ENCODE measurements at regions not wholly inside any gene's neighbourhood (a gene's known extent, or its start where the extent isn't known, plus 50 kb on each side); places are given as distances from the start of the nearest gene placed in this dataset.

DNA sequence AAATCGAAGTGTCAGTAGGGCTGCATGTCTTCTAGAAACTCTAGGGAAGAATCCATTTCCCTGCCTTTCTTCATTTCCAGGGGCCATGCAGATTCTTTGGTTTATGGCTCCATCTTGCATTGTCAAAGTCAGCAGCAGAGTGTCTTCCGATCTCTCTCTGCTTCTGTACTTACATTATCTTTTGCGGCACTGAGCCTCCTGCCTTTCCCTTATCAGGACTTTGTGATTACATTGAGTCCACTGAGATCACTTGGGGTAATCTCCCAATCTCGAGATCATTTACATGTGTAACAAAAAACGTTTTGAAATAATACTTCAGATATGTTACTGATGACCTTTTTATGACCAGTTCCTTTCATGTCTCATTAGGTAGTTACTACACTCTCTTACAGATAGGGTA lies 695.9 kb downstream of the NSUN3 start:
- Mint-ChIP-seq H3K36me3 (ENCODE audit: low read depth) (no peaks in the 10 kb centered on the region), H3K4me1 (no peaks in the 10 kb centered on the region), H3K9me3 (peaks cover 2% of the 10 kb centered on the region), H3K4me3 (no peak overlapping the region), H3K27me3 (ENCODE audit: low read depth) (no peaks in the 10 kb centered on the region), H3K27ac (no peak overlapping the region)
- TF ChIP-seq, protein P1, sequence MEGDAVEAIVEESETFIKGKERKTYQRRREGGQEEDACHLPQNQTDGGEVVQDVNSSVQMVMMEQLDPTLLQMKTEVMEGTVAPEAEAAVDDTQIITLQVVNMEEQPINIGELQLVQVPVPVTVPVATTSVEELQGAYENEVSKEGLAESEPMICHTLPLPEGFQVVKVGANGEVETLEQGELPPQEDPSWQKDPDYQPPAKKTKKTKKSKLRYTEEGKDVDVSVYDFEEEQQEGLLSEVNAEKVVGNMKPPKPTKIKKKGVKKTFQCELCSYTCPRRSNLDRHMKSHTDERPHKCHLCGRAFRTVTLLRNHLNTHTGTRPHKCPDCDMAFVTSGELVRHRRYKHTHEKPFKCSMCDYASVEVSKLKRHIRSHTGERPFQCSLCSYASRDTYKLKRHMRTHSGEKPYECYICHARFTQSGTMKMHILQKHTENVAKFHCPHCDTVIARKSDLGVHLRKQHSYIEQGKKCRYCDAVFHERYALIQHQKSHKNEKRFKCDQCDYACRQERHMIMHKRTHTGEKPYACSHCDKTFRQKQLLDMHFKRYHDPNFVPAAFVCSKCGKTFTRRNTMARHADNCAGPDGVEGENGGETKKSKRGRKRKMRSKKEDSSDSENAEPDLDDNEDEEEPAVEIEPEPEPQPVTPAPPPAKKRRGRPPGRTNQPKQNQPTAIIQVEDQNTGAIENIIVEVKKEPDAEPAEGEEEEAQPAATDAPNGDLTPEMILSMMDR (IDR thresholded peaks at IDR 0.05; ENCODE audit: unreplicated experiment in 3 of 3), result no peak

DNA sequence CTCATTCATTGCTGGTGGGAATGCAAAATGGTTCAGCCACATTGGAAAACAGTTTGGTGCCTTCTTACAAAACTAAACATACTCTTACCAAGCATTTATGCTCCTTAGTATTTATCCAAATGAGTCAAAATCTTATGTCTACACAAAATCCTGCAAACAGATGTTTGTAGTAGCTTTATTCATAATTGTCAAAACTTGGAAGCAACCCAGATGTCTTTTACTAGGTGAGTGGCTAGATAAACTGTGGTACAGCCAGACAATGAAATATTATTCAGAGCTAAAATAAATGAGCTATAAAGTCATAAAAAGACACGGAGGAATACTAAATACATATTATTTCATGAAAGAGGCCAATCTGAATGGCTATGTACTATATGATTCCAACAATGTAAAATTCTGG lies 709.5 kb downstream of the NSUN3 start:
- H3K27me3 Mint-ChIP-seq (ENCODE audit: low read depth), result no peaks in the 10 kb centered on the region
- H3K9me3 Mint-ChIP-seq, result no peaks in the 10 kb centered on the region
- H3K4me1 Mint-ChIP-seq, result no peaks in the 10 kb centered on the region
- TF ChIP-seq, protein P1 (IDR thresholded peaks at IDR 0.05; ENCODE audit: unreplicated experiment in 3 of 3), result no peak
- no peak overlapping the region for H3K4me3 Mint-ChIP-seq
- no peaks in the 10 kb centered on the region for H3K36me3 Mint-ChIP-seq (ENCODE audit: low read depth)
- H3K27ac Mint-ChIP-seq, result no peak overlapping the region

DNA sequence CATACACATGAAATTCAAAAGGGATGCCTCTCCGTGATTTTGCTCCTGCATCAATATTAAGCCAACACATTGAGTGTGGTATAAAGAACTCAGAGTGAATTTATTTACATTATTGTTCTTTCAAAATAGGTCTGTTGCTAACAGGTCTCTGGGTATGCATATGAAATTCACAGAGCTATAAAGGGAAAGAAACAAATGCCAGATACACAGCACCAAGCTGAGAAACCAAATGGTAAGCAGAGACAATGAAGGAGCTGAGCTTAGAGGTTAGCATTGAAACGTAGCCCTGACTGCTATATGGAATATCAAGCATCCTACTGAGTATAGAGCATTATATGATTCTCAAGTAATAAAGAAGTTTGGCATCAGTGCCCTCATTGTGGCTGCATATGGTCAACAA lies 712.9 kb downstream of the NSUN3 start:
- no peaks in the 10 kb centered on the region for H3K27me3 Mint-ChIP-seq (ENCODE audit: low read depth)
- TF ChIP-seq, protein P1 (IDR thresholded peaks at IDR 0.05; ENCODE audit: unreplicated experiment in 3 of 3), result no peak
- no peak overlapping the region for H3K4me3 Mint-ChIP-seq
- no peaks in the 10 kb centered on the region for H3K9me3 Mint-ChIP-seq
- H3K4me1 Mint-ChIP-seq, result no peaks in the 10 kb centered on the region
- H3K27ac Mint-ChIP-seq, result no peak overlapping the region
- no peaks in the 10 kb centered on the region for H3K36me3 Mint-ChIP-seq (ENCODE audit: low read depth)

DNA sequence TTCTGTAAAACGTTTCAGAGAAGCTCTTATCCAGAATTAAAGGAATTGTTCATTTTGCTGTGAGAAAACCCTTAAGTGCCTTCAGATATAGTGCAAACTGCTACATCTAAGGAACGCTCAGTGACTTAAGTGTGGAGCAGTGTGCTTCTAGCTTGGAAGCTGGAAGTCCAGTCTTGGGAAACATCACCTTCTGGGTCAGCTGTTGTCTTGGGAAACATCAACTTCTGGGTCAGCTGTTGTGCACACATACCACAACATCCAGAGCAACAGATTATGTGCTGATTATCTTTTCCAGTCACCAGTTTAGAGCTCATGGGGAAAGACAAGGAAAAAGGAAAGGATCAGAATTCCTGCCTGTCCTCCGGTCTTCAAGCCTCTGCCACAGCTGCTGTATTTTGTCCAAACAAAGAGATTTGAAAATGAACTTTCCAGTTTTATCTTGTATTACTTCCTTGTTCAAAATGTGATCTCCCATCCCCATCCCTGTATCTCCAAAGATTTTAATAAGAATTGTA lies 713.6 kb downstream of the NSUN3 start:
- H3K4me1 Mint-ChIP-seq, result no peaks in the 10 kb centered on the region
- peak overlapping the region in 1 of 3 experiments; percentile 26 for H3K27ac Mint-ChIP-seq
- TF ChIP-seq, protein P1 (IDR thresholded peaks at IDR 0.05; ENCODE audit: unreplicated experiment in 3 of 3), result no peak
- no peaks in the 10 kb centered on the region for H3K27me3 Mint-ChIP-seq (ENCODE audit: low read depth)
- H3K9me3 Mint-ChIP-seq, result no peaks in the 10 kb centered on the region
- no peaks in the 10 kb centered on the region for H3K36me3 Mint-ChIP-seq (ENCODE audit: low read depth)
- no peak overlapping the region for H3K4me3 Mint-ChIP-seq

DNA sequence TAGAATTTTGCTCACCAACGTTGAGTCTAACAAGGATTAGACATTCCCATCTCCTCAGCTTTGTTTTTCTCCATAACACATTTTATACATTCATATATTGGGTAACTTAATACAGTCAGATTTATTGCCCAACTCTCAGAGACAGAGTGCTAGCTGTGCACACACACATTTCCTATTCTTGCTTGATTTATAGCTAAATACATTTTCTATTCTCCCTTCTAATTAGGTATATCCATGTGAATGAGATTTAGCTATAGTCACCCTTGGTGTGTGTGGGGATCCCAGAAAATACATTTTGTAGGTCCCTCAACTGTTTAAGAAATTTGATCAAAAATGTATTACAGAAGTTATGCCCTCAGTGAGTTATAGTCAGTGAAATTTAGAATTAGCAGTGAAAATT lies 715.4 kb downstream of the NSUN3 start:
- H3K4me1 Mint-ChIP-seq, result no peaks in the 10 kb centered on the region
- H3K27me3 Mint-ChIP-seq (ENCODE audit: low read depth), result no peaks in the 10 kb centered on the region
- no peak overlapping the region for H3K4me3 Mint-ChIP-seq
- H3K9me3 Mint-ChIP-seq, result no peaks in the 10 kb centered on the region
- no peak overlapping the region for H3K27ac Mint-ChIP-seq
- TF ChIP-seq, protein P1 (IDR thresholded peaks at IDR 0.05; ENCODE audit: unreplicated experiment in 3 of 3), result no peak
- H3K36me3 Mint-ChIP-seq (ENCODE audit: low read depth), result no peaks in the 10 kb centered on the region

DNA sequence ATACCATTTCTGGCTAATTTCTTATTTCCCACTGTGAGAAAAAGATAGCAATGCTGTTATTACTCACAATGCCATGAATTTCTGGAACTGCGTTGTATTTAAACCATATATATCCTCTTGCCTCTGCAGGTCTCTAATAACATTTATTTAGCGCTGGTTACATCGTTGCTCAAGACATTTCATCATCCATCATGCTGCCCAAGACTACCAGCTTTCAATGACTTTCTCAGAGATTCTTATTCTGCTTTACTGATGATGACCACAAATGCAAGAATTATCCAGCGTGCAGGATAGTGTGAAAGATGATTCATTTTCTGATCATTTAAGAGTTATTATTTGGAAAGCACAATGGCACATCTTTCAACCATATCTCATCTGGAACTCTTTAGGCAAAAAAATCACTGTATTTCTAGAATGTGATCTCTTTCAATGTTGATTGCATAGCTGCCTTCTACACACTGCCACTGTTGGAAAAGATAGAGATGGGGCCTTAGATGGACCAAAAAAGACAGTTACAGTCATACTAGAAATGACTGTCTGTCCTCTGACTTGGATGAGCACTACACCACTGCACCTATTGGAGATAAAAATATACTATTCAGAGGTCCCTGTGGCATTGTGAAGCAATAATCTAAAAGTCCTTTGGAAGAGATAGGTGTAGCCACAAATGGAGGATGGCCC lies 716.1 kb downstream of the NSUN3 start:
- Mint-ChIP-seq H3K4me1 (no peaks in the 10 kb centered on the region), H3K9me3 (no peaks in the 10 kb centered on the region), H3K36me3 (ENCODE audit: low read depth) (no peaks in the 10 kb centered on the region), H3K27ac (no peak overlapping the region), H3K4me3 (no peak overlapping the region), H3K27me3 (ENCODE audit: low read depth) (no peaks in the 10 kb centered on the region)
- TF ChIP-seq, protein P1 (IDR thresholded peaks at IDR 0.05; ENCODE audit: unreplicated experiment in 3 of 3), result no peak
